ENCODE measurements at regions not wholly inside any gene's neighbourhood (a gene's known extent, or its start where the extent isn't known, plus 50 kb on each side); places are given as distances from the start of the nearest gene placed in this dataset.

DNA sequence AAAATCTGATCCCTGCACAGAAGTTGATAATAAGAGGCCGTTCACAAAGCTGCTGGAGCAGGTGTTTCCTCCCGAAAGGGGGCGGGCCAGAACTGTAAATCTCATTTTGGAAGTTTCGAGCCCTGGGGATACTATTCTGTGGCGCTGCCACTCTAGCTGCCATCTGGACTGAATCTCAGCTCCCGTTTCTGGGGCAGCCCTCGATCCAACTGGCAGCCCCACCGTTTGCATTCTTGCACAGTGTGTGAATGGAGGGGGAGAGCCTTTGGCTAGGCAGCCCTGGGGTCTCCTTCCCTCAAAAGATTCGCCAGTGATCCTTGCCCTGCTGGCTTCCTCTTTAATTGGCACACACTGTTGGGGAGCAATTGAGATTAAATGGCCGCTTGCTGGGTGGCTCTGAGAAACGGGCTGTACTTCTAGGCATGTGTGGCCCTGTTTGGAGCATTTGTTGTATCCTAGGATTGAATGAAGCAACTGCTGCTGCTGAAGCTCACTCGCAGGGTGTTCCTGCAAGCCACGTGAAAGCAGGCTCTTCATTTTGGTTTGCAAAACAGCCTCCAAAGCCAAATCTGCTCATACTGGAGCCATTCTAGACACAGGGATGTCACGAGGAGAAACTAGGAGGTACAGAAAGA lies 57.2 kb upstream of the TOPAZ1 start:
- DNase-seq (ENCODE audit: insufficient read length, low spot score) (no peak), FAIRE-seq (no peak)
- no peak for TF ChIP-seq CTCF (IDR thresholded peaks at IDR 0.05; ENCODE audit: insufficient read depth, missing control alignments)

DNA sequence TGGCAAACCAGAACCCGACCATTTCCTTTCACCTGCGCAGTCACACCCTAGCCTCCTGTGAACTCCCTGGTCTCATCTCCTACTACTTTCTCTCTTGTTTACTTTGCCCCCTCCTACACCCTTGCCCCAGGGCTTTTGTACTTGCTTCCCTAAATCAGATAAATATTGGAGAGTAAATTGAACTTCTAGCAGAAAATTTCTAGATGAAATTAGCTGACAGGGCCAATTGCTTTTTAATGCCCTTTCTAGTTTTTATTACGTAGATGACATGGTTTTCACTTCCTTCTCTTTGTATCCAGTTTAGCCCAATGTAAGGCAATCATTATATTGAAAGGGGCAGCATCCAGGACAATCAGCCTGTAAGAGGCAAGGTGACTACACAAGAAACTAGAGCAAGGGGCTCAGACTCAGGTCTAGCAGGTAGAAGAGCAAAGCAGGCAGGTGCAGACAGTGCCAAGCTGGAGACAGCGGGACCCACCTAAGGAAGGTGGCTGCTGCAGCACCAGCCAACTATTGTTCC lies 56.2 kb upstream of the TOPAZ1 start:
- TF ChIP-seq CTCF (IDR thresholded peaks at IDR 0.05; ENCODE audit: insufficient read depth, missing control alignments), result no peak
- DNase-seq (ENCODE audit: insufficient read length, low spot score) (no peak), FAIRE-seq (no peak)

DNA sequence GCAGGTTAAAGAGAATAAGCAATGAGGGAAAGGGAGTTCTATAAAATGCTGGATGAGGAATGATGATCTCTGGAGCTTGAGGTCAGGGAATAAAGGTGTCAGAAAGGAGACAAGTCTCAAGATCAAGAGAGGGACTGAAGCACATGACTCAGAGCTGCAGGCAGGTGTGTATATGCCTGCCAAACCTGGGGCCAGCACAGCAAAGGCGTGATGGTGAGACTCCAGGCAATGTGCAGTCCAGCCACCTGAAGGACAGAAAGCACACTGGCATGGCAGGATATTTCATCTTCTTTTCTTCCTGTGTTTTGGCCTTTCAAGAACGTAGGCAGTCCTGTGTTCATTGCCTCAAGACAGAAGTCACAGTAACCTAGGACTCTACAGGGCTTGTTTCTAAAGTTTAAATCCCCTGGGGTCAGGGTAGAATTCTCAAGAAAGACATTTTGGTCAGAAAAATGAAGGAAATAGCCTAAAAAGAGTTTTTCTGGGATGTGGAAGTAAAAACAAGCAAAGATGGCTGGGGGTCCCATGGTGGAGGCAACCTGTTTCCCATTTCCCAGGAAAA lies 55.5 kb upstream of the TOPAZ1 start:
- no peak for DNase-seq (ENCODE audit: insufficient read length, low spot score)
- TF ChIP-seq CTCF (IDR thresholded peaks at IDR 0.05; ENCODE audit: insufficient read depth, missing control alignments), result no peak
- FAIRE-seq, result no peak

DNA sequence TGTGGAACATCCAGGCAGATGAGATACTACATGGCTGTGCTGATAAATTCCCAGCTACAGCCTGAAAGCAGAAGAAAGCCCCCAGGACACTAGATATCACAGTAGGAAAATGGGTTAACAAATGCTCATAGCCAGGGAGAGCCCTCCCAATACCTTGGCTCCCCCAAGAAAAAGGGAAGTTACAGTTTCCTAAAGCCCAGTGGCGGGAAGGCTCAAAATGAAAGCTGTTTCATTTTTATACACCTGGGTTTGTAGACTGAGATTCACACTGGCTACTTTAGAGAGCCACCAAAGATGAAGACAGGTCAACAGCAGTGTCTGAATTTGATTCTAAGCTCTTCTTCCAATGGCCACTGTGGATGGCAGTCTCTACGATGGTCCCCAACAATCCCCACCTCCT lies 55.0 kb upstream of the TOPAZ1 start:
- FAIRE-seq (no peak), DNase-seq (ENCODE audit: insufficient read length, low spot score) (no peak)
- TF ChIP-seq CTCF (IDR thresholded peaks at IDR 0.05; ENCODE audit: insufficient read depth, missing control alignments), result no peak

All from D721Med (cell line).